ENCODE measurements at regions not wholly inside any gene's neighbourhood (a gene's known extent, or its start where the extent isn't known, plus 50 kb on each side); places are given as distances from the start of the nearest gene placed in this dataset.

DNA sequence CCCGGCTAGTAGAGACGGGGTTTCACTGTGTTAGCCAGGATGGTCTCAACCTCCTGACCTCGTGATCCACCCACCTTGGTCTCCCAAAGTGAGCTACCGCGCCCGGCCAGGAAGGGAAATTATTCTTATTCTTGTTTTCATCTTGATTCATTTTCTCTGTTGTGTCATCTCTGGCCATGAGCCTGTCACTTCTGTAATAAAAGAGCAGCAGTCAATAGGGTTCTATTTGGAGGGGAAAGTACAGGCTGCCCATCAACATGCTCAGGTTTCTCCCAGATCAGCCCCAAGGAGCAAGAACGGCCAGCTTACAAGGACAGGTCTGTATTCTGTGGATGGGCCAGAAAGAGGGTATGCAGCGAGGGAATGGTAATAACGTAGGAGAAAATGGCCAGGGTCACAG lies 345.0 kb downstream of the PREX1 start:
- no peak overlapping the region for H3K4me3 ChIP-seq
- H3K9me3 ChIP-seq = no peaks in the 10 kb centered on the region
- no peak overlapping the region for H3K27ac ChIP-seq
- intact Hi-C loops (cut with DNase I) = no loop called here
- DNase-seq = no peak
- no peaks in the 10 kb centered on the region for H3K36me3 ChIP-seq
- 70 to 84% methylated on average over 9 of the region's 9 CpGs for WGBS, 2 donors
- no peaks in the 10 kb centered on the region for H3K4me1 ChIP-seq
- TF ChIP-seq, protein P1, sequence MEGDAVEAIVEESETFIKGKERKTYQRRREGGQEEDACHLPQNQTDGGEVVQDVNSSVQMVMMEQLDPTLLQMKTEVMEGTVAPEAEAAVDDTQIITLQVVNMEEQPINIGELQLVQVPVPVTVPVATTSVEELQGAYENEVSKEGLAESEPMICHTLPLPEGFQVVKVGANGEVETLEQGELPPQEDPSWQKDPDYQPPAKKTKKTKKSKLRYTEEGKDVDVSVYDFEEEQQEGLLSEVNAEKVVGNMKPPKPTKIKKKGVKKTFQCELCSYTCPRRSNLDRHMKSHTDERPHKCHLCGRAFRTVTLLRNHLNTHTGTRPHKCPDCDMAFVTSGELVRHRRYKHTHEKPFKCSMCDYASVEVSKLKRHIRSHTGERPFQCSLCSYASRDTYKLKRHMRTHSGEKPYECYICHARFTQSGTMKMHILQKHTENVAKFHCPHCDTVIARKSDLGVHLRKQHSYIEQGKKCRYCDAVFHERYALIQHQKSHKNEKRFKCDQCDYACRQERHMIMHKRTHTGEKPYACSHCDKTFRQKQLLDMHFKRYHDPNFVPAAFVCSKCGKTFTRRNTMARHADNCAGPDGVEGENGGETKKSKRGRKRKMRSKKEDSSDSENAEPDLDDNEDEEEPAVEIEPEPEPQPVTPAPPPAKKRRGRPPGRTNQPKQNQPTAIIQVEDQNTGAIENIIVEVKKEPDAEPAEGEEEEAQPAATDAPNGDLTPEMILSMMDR (IDR thresholded peaks at IDR 0.05) = no peak
- no peak for TF ChIP-seq POLR2A (IDR thresholded peaks at IDR 0.05)
- H3K27me3 ChIP-seq = peaks cover 0 to 83% (median 2%) of the 10 kb centered on the region in 4 donors

DNA sequence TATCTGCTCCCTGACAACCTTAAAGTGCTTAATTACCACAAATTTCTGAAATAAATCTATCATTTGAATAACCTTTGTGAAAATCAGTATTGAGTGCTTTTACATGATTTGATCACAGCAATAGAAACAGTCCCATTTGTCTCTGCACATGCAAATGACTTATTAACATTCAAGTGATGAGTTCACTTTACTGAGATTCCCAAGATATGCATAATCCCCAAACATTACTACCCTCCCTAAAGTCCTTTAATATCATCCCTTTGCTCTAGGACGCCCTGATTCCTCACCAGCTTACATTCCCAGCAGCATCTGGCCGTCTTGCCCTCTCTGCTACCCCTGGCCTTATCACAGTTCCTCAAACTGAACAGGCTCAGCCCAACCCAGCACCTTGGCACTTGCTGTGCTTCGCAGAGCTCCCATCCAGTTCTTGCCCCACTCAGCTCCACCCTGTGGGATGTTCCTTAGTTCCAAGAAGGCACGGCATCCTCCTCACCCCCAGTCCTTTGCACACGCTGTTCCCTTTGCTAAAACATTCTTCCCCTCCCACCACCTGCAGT lies 347.5 kb downstream of the PREX1 start:
- Histone ChIP-seq H3K4me3 (no peak overlapping the region), H3K9me3 (no peaks in the 10 kb centered on the region), H3K27me3 (peaks cover 0 to 88% (median 2%) of the 10 kb centered on the region in 4 donors), H3K4me1 (no peaks in the 10 kb centered on the region), H3K27ac (no peak overlapping the region), H3K36me3 (no peaks in the 10 kb centered on the region)
- no peak for DNase-seq
- TF ChIP-seq, protein P1 (IDR thresholded peaks at IDR 0.05) = no peak
- no peak for TF ChIP-seq POLR2A (IDR thresholded peaks at IDR 0.05)
- intact Hi-C loops (cut with DNase I) = no loop called here
- 62 to 63% methylated on average over 5 of the region's 5 CpGs for WGBS, 2 donors

DNA sequence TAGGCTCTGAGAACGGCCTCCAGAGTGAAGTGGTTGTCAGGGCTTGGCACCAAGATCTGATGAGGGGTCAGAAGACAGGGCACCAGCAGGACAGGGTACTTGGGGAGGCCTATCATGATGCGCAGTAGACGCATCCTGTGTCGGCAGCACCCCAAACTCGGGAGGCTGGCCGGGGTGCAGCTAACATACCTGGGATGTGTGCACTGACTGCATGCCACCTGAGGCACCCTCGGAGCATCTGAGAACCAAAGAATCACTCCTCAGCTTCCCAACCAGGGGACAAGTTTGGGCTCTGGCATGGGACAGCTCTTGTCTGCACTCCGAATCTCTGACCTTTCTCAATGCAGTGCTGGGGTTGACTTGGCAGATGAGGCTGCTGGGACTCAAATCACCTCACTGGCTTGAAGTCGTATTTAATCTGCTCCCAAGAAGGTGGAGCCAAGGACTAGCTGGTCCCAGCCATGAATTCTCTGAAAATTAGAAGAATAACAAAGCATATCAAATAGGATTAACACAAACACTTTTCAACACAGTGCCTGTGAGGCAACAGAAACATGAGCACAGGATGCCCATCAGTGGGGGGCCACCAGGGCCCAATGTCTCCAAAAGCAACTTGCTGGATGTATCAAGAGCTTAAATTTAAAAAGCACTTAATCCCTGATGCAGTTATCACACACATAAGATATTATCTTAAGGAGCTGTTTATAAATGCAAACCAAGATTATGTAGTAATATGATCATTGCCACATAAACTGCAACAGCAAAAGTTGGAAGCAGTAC lies 348.8 kb downstream of the PREX1 start:
- Histone ChIP-seq H3K27ac (no peak overlapping the region), H3K36me3 (no peaks in the 10 kb centered on the region), H3K4me1 (no peaks in the 10 kb centered on the region), H3K9me3 (no peaks in the 10 kb centered on the region), H3K4me3 (no peak overlapping the region), H3K27me3 (peaks cover 0 to 92% (median 2%) of the 10 kb centered on the region in 4 donors)
- 60 to 62% methylated on average over 3 of the region's 9 CpGs for WGBS, 2 donors
- DNase-seq = no peak
- intact Hi-C loops (cut with DNase I) = no loop called here
- TF ChIP-seq, protein P1 (IDR thresholded peaks at IDR 0.05) = no peak
- no peak for TF ChIP-seq POLR2A (IDR thresholded peaks at IDR 0.05)

DNA sequence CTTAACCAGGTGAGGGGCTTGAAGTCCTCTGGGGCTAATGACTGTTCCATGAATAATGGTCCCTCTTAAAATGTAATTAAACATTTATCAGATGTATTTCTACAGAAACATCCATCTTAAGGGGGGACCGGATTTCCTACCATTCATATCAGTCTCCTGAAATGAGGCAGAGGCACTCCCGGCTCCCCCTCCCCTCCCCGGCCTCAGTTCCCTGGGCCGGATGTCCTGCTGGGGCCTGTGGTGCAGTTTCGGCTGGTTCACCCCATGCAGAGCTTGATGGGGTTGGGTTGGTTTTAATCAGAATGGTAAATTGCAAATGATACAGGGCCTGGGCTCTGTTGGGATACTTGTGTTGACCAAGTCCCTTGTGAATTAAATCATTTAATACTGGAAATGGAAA lies 349.4 kb downstream of the PREX1 start:
- Histone ChIP-seq H3K27ac (no peak overlapping the region), H3K4me1 (no peaks in the 10 kb centered on the region), H3K9me3 (no peaks in the 10 kb centered on the region), H3K27me3 (peaks cover 0 to 93% (median 2%) of the 10 kb centered on the region in 4 donors), H3K4me3 (no peak overlapping the region), H3K36me3 (no peaks in the 10 kb centered on the region)
- TF ChIP-seq POLR2A (IDR thresholded peaks at IDR 0.05) = no peak
- TF ChIP-seq, protein P1 (IDR thresholded peaks at IDR 0.05) = no peak
- 56 to 60% methylated on average over 1 to 5 of the region's 5 CpGs for WGBS, 2 donors
- intact Hi-C loops (cut with DNase I) = no loop called here
- DNase-seq = no peak

DNA sequence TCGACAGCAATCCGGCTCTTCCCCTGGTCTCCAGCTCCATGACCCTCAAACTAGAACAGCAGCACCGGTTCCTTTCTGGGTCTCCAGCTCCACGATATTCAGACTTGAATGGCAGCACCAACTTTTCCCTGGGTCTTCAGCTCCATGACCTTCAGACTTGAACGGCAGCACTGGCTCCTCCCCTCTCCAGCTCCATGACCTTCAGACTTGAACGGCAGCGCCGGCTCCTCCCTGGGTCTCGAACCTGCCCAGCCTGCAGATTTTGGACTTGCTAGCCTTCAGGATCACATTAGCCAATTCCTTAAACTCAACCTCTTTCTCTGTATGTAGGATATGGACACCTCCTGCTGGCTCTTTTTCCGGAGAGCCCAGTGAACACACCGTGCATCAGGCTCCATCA lies 350.9 kb downstream of the PREX1 start:
- peaks cover 0 to 93% (median 2%) of the 10 kb centered on the region in 4 donors for H3K27me3 ChIP-seq
- 84 to 88% methylated on average over 11 of the region's 11 CpGs for WGBS, 2 donors
- H3K9me3 ChIP-seq = no peaks in the 10 kb centered on the region
- H3K4me1 ChIP-seq = no peaks in the 10 kb centered on the region
- no peak overlapping the region for H3K27ac ChIP-seq
- no peak overlapping the region for H3K4me3 ChIP-seq
- intact Hi-C loops (cut with DNase I) = no loop called here
- no peaks in the 10 kb centered on the region for H3K36me3 ChIP-seq
- TF ChIP-seq POLR2A (IDR thresholded peaks at IDR 0.05) = no peak
- TF ChIP-seq, protein P1 (IDR thresholded peaks at IDR 0.05) = no peak
- DNase-seq = no peak

Data from esophagus squamous epithelium (tissue), 5 donors.